IMR-90 (cell line): ENCODE measurements at regions not wholly inside any gene's neighbourhood (a gene's known extent, or its start where the extent isn't known, plus 50 kb on each side); places are given as distances from the start of the nearest gene placed in this dataset.

ENCODE experiments used
- POLR2A ChIP-seq: IDR thresholded peaks from 2 replicates; pipeline ENCODE4 v1.6.1; 2012; ENCODE audit warnings: mild to moderate bottlenecking, low read depth, low read length
- RFX5 ChIP-seq: IDR thresholded peaks from 2 replicates; pipeline ENCODE4 v1.8.0; 2012; ENCODE audit warnings: low read depth, mild to moderate bottlenecking, low read length, moderate library complexity
- SMC3 ChIP-seq: fragments of 150-350 bp; IDR thresholded peaks from 2 replicates; pipeline ENCODE4 v1.6.1; 2016; ENCODE audit warnings: low read depth, mild to moderate bottlenecking, antibody characterized with exemption, low read length, moderate library complexity
- TF ChIP-seq, protein P1 (sequence below): conservative IDR thresholded peaks from 2 replicates; pipeline ENCODE4 v1.5.1; 2012; ENCODE audit warnings: mild to moderate bottlenecking, low read depth, low read length, improper control_type of control experiment

DNA sequence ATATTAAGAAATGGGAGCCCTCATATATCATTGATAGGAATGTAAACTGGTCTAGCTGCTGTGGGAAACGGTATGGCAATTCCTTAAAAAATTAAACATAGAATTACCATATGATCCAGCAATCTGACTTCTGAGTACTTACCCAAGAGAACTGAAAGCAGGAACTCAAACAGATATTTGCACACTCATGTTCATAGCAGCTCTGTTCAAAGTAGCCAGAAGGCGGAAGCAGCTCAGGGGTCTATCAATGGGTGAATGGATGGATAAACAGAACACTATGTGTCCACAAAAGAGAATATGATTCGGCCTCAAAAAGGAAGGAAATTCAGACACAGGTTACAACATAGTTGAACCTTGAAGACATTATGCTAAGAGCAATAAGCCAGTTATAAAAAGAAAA, 135.7 kb upstream of the NDUFV2 start:
- TF ChIP-seq, protein P1, sequence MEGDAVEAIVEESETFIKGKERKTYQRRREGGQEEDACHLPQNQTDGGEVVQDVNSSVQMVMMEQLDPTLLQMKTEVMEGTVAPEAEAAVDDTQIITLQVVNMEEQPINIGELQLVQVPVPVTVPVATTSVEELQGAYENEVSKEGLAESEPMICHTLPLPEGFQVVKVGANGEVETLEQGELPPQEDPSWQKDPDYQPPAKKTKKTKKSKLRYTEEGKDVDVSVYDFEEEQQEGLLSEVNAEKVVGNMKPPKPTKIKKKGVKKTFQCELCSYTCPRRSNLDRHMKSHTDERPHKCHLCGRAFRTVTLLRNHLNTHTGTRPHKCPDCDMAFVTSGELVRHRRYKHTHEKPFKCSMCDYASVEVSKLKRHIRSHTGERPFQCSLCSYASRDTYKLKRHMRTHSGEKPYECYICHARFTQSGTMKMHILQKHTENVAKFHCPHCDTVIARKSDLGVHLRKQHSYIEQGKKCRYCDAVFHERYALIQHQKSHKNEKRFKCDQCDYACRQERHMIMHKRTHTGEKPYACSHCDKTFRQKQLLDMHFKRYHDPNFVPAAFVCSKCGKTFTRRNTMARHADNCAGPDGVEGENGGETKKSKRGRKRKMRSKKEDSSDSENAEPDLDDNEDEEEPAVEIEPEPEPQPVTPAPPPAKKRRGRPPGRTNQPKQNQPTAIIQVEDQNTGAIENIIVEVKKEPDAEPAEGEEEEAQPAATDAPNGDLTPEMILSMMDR = no peak
- no peak for TF ChIP-seq SMC3
- no peak for TF ChIP-seq RFX5
- TF ChIP-seq POLR2A = no peak
